NAMALWA (cell line): ENCODE measurements at regions not wholly inside any gene's neighbourhood (a gene's known extent, or its start where the extent isn't known, plus 50 kb on each side); places are given as distances from the start of the nearest gene placed in this dataset.

Source experiments
- DNase-seq: peaks from one replicate; pipeline ENCODE4 v3.0.0-alpha.2; 2015; ENCODE audit warnings: low spot score

GRCh38 chr21:41689289-41689583 lies 77.6 kb downstream of the RIPK4 start:
- no peak for DNase-seq

GRCh38 chr21:41687633-41688032 lies 79.2 kb downstream of the RIPK4 start:
- no peak for DNase-seq

DNA sequence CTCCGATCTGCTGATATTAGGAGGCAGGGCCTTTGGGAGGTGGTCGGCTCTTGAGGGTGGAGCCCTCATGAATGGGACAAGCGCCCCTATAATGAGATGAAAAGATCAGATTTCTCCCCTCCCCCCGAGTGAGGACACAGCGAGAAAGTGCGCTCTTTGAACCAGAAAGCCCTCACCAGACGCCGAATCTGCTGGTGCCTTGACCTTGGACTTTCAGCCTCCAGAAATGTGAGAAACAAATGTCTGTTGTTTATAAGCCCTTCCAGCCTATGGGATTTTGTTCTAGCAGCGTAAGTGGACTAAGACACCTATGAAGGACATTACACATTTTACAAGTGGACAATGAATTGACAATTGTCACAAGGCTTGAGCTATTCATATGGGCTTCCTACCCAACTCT lies 80.2 kb downstream of the RIPK4 start:
- no peak for DNase-seq

GRCh38 chr21:41685511-41686149 lies 81.2 kb downstream of the RIPK4 start:
- DNase-seq = no peak

- no peak for DNase-seq
Observed at GRCh38 chr21:41684381-41685245, 82.2 kb downstream of the RIPK4 start.

GRCh38 chr21:41683815-41684214 lies 83.0 kb downstream of the RIPK4 start:
- DNase-seq = no peak

DNA sequence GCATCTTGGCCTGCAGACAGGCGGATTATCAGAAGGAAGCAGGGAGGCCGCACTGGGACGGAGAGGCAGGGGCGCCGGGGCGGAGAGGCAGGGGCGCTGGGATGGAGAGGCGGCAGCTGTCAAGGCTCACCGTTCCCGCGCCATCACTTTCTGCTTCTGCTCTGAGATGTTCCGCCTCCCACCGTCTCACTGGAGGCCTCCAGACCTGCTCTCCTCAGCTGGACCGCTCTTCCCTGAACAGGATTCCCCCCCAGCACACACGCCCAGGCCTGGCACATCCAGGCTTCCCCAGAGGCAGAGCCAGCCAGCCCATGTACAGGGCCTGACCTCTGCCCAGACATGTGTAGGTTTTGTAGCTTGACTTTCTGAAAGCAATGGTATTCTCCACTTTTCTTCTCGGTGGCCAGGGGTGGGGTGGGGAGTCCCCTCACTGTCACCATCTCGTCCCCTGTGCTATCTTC lies 84.1 kb downstream of the RIPK4 start:
- no peak for DNase-seq

DNA sequence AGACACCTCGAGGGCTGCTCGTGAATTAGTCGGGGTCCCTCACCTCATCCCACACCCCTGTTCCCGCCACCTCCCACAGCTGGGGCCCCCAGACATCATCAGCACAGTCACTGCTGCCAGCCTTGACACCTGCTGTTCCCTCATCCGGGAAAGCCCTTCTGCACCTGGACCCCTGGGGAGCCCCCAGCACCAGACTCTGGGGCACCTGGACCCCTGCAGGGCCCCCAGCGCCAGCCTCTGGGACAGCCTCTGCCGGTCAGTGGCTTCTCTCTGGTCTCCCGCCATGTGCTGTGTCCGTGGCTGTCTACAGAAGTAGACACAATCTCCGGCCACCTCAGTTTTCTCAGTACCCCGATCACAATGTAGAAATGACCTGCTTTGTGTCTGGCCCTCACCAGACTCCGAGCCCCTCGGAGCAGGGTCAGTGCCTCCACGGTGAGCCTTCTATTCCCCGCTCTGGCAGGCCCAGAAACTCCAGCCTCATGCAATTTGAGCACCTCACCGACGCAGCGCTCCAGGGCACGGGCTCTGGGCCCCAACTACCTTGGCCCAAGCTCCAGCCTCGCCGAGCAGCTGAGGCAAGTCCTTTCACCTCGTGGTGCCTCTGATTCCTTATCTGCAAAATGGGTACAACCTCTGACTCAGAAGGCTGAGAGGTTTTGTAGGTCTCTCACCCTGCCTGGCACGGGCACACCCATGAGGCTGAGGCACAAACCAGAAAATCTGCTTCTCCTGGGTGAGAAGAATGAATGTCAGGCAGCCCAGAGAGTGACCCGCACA lies 84.7 kb downstream of the RIPK4 start:
- DNase-seq = no peak

DNA sequence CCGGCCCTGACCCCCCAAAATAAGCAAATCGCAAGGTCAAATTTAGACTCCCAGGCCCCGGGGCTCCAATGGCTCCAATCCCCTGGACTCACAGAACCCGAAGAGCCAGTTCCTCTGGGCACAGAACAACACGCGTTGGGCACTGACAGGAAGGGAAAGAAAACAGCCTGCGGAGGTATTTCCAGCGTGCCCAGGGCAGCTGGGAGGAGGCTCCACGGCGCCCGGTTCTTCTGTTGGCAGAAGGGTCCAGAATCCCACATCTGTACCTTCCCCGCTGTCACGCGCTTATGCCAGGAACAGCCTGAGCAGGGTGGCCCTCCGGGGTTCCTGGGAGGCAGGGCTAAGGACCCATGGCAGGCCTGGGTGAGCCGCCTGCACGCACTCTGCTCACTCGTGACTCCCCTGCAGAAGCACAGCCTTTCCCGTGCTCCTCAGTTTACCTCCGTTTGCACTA lies 85.5 kb downstream of the RIPK4 start:
- no peak for DNase-seq

DNA sequence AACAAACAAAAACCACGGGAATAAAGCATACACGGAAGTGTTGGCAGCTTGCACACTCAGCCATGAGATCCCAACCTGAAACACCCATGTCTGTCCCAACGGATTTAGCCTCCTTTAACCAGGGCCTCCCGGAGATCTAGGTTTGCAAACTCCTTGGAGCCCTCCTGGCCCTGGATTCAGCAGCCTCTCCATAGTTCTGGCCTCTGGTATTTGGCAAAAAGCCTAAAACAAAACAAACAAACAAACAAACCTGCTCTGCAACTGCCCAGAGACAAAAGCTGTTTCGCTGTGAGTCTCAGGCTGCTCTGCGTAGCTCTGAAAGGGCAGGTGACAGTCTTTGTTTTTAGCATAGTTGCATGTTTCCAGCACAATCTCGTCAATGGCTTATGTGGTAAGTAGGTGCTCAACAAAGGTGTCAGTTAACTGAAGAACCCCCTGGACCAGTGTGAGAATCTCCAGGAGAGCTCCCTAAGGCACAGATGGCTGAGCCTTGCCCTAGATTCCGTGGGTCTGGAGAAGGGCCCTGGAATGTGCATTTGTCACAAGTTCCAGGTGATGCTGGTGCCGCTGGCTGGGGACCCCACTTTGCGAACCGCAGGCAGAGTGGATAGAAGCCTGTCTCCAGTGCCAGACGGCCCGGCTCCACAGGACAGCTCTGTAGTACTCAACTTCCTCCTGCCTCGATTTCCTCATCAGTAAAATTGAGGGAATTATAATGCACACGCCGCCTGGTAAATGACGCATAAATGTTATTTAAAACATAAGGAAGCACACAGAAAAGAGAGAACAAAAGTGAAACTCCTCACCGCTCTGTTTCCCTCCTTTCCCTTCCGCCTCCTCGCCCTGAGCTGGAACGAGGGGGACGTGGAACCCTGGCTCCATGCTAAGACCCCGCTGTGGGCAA lies 86.2 kb downstream of the RIPK4 start:
- no peak for DNase-seq

DNA sequence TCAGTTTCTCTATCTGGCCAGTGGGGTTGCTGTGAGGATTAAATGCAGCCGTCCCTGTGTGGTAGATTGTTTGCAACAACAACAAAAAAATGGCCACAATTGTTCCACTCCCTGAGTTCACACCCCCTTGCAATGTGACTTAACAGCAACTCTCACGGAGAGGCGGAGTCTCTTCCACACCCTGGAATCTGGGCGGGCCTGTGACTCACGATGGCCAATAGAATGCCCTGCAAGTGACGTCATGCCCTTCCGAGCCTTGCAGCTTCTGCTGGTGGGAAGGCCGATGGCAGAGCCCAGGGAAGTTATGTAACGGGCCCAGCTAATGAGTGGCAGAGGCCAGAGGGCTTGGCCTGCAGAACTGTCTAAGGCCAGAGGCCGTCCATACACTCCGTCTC lies 87.9 kb downstream of the RIPK4 start:
- DNase-seq = no peak

- DNase-seq = no peak
Observed at GRCh38 chr21:41678016-41678923, 88.6 kb downstream of the RIPK4 start.

- DNase-seq = no peak
Observed at GRCh38 chr21:41677671-41678015, 89.2 kb downstream of the RIPK4 start.

- DNase-seq = no peak
Observed at GRCh38 chr21:41676198-41676597, 90.7 kb downstream of the RIPK4 start.

DNA sequence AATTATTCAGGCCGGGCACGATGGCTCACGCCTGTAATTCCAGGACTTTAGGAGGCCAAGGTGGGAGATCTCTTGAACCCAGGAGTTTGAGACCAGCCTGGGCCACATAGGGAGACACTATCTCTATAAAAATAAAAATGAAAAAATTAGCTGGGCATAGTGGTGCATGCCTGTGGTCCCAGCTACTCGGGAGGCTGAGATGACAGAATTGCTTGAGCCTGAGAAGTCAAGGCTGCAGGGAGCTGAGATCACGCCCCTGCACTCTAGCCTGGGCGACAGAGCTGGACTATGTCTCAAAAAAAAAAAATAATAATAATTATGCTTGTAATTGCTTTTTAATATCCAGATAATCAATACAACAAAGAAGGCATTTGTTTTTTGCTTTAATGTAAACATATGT lies 91.3 kb downstream of the RIPK4 start:
- DNase-seq = no peak

GRCh38 chr21:41674402-41674801 lies 92.5 kb downstream of the RIPK4 start:
- no peak for DNase-seq

DNA sequence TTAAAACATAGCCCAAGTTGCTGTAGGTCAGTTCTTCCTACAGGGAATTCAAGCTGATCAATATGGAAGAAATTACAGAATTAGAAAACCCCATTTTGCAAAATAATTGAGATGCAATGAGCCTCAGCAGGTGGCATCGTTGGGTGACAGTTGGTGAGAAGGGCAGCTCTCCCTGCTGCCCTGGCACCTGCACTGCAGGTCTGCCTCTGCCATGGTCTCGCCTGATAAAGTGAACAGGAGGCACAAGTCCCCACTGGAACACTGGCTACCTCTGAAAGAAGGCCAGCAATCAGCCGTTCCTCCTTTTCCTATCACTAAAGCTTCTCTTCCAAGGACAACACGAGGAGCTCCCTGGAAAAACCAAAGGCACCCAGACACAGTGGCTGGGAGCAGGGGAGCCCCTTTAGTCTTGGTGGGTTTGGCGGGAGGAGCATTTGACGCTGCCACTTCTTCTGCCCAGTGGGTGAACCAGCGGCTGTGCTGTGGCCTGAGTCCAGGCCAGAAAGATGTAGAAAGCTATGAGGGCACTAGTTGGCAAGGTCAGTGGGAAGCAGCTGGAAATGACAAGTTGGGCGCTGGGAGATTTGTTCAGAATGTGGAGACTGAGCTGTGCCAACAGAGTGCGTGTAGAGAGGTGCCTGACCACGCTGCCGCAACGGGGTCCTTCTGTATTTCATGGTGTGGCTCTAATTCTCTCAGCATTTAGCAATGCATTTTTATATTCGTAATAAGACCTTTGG lies 93.1 kb downstream of the RIPK4 start:
- DNase-seq = no peak

GRCh38 chr21:41673071-41673470 lies 93.8 kb downstream of the RIPK4 start:
- no peak for DNase-seq

- DNase-seq = no peak
Observed at GRCh38 chr21:41672543-41672915, 94.3 kb downstream of the RIPK4 start.

- DNase-seq = no peak
Observed at GRCh38 chr21:41671859-41672542, 94.9 kb downstream of the RIPK4 start.
